GM23338 (cell line): ENCODE measurements at regions not wholly inside any gene's neighbourhood (a gene's known extent, or its start where the extent isn't known, plus 50 kb on each side); places are given as distances from the start of the nearest gene placed in this dataset.

Experiments
- CREB1 ChIP-seq: fragments of 250-450 bp; sonication (Bioruptor Pico); IDR thresholded peaks from 2 replicates; pipeline ENCODE4 v1.5.0; 2020; ENCODE audit warnings: low read depth, mild to moderate bottlenecking, moderate library complexity
- EZH2 ChIP-seq: fragments of 200-600 bp; sonication (generic); IDR thresholded peaks from one replicate; pipeline ENCODE4 v1.8.0; 2017; ENCODE audit warnings: antibody characterized with exemption, mild to moderate bottlenecking, low read depth; ENCODE audit not compliant: unreplicated experiment
- EZH2phosphoT487 ChIP-seq: fragments of 200-600 bp; sonication (generic); IDR thresholded peaks from one replicate; pipeline ENCODE4 v1.8.1; 2018; ENCODE audit warnings: antibody characterized with exemption; ENCODE audit not compliant: unreplicated experiment
- POLR2AphosphoS5 ChIP-seq: IDR thresholded peaks from 2 replicates; pipeline ENCODE4 v1.6.1; 2016; ENCODE audit warnings: antibody characterized with exemption, low read depth
- ZNF331 ChIP-seq: fragments of 250-450 bp; sonication (Bioruptor Pico); IDR thresholded peaks from 2 replicates; pipeline ENCODE4 v1.5.0; 2020; ENCODE audit warnings: low read depth, mild to moderate bottlenecking, moderate library complexity
- TF ChIP-seq, protein P1 (sequence below), 2 experiments: fragments of 200-600 bp in 1 of 2; sonication (generic) in 1 of 2; conservative IDR thresholded peaks; 2 replicates each; pipeline versions ENCODE4 v1.5.1 to v1.6.1; 2016 to 2017; ENCODE audit warnings: antibody characterized with exemption in 2 of 2, low read depth in 2 of 2, mild to moderate bottlenecking in 2 of 2, moderate library complexity in 1 of 2
- TF ChIP-seq, protein P2 (sequence below): IDR thresholded peaks from one replicate; pipeline ENCODE4 v1.6.1; 2018; ENCODE audit warnings: antibody characterized with exemption; ENCODE audit not compliant: unreplicated experiment
- TF ChIP-seq, protein P3 (sequence below): IDR thresholded peaks from 2 replicates; pipeline ENCODE4 v1.6.1; 2016; ENCODE audit warnings: antibody characterized with exemption
- TF ChIP-seq, protein P4 (sequence below): fragments of 250-450 bp; sonication (Bioruptor Pico); IDR thresholded peaks from 2 replicates; pipeline ENCODE4 v1.5.0; 2020; ENCODE audit warnings: mild to moderate bottlenecking, moderate library complexity

DNA sequence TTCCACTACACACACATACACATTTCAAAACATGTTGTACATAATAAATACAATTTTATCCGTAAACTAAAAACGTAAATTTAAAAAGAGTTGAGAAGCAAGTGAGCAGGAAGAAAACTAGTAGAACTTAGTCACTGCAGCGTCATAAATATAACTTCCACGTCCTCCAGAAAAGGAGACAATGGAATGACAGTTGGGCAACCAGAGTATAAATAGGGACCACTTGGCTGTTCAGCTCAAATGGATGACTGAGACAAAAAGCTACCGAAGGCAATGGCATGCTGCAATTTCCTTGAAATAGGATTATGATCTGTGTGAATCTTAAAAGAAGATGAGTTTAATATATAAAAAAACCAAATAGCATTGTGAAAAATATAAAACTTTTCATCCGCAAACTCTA is 438.5 kb upstream of the RGMB start:
- TF ChIP-seq POLR2AphosphoS5 (no peak), ZNF331 (CRISPR knock-in tag) (no peak), EZH2phosphoT487 (no peak), CREB1 (CRISPR knock-in tag) (no peak), EZH2 (no peak)
- TF ChIP-seq, protein P1, sequence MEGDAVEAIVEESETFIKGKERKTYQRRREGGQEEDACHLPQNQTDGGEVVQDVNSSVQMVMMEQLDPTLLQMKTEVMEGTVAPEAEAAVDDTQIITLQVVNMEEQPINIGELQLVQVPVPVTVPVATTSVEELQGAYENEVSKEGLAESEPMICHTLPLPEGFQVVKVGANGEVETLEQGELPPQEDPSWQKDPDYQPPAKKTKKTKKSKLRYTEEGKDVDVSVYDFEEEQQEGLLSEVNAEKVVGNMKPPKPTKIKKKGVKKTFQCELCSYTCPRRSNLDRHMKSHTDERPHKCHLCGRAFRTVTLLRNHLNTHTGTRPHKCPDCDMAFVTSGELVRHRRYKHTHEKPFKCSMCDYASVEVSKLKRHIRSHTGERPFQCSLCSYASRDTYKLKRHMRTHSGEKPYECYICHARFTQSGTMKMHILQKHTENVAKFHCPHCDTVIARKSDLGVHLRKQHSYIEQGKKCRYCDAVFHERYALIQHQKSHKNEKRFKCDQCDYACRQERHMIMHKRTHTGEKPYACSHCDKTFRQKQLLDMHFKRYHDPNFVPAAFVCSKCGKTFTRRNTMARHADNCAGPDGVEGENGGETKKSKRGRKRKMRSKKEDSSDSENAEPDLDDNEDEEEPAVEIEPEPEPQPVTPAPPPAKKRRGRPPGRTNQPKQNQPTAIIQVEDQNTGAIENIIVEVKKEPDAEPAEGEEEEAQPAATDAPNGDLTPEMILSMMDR (conservative IDR thresholded peaks at IDR 0.05; ENCODE audit: low read depth in 2 of 2) = no peak
- TF ChIP-seq, protein P2, sequence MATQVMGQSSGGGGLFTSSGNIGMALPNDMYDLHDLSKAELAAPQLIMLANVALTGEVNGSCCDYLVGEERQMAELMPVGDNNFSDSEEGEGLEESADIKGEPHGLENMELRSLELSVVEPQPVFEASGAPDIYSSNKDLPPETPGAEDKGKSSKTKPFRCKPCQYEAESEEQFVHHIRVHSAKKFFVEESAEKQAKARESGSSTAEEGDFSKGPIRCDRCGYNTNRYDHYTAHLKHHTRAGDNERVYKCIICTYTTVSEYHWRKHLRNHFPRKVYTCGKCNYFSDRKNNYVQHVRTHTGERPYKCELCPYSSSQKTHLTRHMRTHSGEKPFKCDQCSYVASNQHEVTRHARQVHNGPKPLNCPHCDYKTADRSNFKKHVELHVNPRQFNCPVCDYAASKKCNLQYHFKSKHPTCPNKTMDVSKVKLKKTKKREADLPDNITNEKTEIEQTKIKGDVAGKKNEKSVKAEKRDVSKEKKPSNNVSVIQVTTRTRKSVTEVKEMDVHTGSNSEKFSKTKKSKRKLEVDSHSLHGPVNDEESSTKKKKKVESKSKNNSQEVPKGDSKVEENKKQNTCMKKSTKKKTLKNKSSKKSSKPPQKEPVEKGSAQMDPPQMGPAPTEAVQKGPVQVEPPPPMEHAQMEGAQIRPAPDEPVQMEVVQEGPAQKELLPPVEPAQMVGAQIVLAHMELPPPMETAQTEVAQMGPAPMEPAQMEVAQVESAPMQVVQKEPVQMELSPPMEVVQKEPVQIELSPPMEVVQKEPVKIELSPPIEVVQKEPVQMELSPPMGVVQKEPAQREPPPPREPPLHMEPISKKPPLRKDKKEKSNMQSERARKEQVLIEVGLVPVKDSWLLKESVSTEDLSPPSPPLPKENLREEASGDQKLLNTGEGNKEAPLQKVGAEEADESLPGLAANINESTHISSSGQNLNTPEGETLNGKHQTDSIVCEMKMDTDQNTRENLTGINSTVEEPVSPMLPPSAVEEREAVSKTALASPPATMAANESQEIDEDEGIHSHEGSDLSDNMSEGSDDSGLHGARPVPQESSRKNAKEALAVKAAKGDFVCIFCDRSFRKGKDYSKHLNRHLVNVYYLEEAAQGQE = no peak
- TF ChIP-seq, protein P3, sequence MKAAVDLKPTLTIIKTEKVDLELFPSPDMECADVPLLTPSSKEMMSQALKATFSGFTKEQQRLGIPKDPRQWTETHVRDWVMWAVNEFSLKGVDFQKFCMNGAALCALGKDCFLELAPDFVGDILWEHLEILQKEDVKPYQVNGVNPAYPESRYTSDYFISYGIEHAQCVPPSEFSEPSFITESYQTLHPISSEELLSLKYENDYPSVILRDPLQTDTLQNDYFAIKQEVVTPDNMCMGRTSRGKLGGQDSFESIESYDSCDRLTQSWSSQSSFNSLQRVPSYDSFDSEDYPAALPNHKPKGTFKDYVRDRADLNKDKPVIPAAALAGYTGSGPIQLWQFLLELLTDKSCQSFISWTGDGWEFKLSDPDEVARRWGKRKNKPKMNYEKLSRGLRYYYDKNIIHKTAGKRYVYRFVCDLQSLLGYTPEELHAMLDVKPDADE = no peak
- TF ChIP-seq, protein P4, sequence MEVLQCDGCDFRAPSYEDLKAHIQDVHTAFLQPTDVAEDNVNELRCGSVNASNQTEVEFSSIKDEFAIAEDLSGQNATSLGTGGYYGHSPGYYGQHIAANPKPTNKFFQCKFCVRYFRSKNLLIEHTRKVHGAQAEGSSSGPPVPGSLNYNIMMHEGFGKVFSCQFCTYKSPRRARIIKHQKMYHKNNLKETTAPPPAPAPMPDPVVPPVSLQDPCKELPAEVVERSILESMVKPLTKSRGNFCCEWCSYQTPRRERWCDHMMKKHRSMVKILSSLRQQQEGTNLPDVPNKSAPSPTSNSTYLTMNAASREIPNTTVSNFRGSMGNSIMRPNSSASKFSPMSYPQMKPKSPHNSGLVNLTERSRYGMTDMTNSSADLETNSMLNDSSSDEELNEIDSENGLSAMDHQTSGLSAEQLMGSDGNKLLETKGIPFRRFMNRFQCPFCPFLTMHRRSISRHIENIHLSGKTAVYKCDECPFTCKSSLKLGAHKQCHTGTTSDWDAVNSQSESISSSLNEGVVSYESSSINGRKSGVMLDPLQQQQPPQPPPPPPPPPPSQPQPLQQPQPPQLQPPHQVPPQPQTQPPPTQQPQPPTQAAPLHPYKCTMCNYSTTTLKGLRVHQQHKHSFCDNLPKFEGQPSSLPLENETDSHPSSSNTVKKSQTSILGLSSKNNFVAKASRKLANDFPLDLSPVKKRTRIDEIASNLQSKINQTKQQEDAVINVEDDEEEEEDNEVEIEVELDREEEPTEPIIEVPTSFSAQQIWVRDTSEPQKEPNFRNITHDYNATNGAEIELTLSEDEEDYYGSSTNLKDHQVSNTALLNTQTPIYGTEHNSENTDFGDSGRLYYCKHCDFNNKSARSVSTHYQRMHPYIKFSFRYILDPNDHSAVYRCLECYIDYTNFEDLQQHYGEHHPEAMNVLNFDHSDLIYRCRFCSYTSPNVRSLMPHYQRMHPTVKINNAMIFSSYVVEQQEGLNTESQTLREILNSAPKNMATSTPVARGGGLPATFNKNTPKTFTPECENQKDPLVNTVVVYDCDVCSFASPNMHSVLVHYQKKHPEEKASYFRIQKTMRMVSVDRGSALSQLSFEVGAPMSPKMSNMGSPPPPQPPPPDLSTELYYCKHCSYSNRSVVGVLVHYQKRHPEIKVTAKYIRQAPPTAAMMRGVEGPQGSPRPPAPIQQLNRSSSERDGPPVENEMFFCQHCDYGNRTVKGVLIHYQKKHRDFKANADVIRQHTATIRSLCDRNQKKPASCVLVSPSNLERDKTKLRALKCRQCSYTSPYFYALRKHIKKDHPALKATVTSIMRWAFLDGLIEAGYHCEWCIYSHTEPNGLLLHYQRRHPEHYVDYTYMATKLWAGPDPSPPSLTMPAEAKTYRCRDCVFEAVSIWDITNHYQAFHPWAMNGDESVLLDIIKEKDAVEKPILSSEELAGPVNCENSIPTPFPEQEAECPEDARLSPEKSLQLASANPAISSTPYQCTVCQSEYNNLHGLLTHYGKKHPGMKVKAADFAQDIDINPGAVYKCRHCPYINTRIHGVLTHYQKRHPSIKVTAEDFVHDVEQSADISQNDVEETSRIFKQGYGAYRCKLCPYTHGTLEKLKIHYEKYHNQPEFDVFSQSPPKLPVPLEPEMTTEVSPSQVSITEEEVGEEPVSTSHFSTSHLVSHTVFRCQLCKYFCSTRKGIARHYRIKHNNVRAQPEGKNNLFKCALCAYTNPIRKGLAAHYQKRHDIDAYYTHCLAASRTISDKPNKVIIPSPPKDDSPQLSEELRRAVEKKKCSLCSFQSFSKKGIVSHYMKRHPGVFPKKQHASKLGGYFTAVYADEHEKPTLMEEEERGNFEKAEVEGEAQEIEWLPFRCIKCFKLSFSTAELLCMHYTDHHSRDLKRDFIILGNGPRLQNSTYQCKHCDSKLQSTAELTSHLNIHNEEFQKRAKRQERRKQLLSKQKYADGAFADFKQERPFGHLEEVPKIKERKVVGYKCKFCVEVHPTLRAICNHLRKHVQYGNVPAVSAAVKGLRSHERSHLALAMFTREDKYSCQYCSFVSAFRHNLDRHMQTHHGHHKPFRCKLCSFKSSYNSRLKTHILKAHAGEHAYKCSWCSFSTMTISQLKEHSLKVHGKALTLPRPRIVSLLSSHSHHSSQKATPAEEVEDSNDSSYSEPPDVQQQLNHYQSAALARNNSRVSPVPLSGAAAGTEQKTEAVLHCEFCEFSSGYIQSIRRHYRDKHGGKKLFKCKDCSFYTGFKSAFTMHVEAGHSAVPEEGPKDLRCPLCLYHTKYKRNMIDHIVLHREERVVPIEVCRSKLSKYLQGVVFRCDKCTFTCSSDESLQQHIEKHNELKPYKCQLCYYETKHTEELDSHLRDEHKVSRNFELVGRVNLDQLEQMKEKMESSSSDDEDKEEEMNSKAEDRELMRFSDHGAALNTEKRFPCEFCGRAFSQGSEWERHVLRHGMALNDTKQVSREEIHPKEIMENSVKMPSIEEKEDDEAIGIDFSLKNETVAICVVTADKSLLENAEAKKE (CRISPR knock-in tag) = no peak
